Transverse colon (tissue), 4 donors: ENCODE measurements at regions not wholly inside any gene's neighbourhood (a gene's known extent, or its start where the extent isn't known, plus 50 kb on each side); places are given as distances from the start of the nearest gene placed in this dataset.

Experiments used
- EP300 ChIP-seq: sonication (generic); formaldehyde crosslinking; IDR thresholded peaks from one replicate; pipeline ENCODE4 v1.6.1; 2017; ENCODE audit warnings: antibody characterized with exemption, low read depth
- POLR2A ChIP-seq: fragments of 450-650 bp; IDR thresholded peaks from one replicate; pipeline ENCODE4 v1.6.1; 2016; ENCODE audit warnings: antibody characterized with exemption, mild to moderate bottlenecking, moderate library complexity
- POLR2AphosphoS5 ChIP-seq, 3 donors: sonication (generic); formaldehyde crosslinking; IDR thresholded peaks; one replicate each; pipeline ENCODE4 v1.6.1; 2016; ENCODE audit warnings: antibody characterized with exemption in 3 of 3
- TF ChIP-seq, protein P1 (sequence below), 5 experiments: fragments of 200-600 bp in 3 of 5; fragments of 450-650 bp in 2 of 5; sonication (generic) in 3 of 5; IDR thresholded peaks; 1 replicate in 2 of 5; 2 replicates in 3 of 5; pipeline ENCODE4 v1.5.1; 2016 to 2017; ENCODE audit warnings: antibody characterized with exemption in 5 of 5, inconsistent platforms in 3 of 5, mild to moderate bottlenecking in 2 of 5, moderate library complexity in 1 of 5

DNA sequence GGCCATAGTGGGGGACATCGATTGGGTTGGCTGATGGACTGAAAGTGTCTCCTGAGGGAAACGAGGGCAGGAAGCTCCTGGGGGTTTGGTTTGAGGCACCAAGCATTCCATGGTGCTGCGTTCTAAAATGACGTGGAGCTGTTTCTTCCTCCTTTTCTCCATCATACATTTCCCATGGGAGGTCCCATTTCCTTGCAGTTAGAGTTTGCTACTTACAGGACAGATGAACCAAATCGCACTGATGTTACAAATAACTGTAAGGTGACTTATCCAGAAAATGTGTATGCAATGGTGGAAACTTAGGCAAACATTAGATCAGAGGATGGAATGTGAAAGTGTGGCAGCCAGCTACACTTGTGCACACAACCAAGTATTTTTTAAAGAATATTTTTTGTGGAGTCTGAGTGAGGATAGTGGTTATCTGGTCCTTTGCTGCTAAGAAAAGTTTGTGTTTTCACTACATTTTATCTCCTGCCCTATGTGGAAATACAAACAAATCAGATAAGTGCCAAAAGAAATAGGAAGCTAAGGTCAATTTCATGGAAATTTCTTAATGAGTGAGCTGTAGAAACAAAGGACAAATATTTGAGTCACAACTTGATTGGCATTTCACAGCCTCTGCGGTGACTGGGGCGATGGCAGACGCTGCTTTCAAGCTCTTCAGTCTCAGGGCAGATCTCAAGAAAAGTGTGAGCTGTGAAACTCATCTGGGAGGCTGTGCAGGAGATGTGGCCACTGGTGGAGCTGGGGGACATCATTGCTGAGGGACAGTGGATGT is 256.2 kb downstream of the TSN start:
- TF ChIP-seq, protein P1, sequence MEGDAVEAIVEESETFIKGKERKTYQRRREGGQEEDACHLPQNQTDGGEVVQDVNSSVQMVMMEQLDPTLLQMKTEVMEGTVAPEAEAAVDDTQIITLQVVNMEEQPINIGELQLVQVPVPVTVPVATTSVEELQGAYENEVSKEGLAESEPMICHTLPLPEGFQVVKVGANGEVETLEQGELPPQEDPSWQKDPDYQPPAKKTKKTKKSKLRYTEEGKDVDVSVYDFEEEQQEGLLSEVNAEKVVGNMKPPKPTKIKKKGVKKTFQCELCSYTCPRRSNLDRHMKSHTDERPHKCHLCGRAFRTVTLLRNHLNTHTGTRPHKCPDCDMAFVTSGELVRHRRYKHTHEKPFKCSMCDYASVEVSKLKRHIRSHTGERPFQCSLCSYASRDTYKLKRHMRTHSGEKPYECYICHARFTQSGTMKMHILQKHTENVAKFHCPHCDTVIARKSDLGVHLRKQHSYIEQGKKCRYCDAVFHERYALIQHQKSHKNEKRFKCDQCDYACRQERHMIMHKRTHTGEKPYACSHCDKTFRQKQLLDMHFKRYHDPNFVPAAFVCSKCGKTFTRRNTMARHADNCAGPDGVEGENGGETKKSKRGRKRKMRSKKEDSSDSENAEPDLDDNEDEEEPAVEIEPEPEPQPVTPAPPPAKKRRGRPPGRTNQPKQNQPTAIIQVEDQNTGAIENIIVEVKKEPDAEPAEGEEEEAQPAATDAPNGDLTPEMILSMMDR (IDR thresholded peaks at IDR 0.05): no peak
- TF ChIP-seq POLR2A (no peak), POLR2AphosphoS5 (IDR thresholded peaks at IDR 0.05) (no peak), EP300 (no peak)
